H1 (cell line): ENCODE measurements at regions not wholly inside any gene's neighbourhood (a gene's known extent, or its start where the extent isn't known, plus 50 kb on each side); places are given as distances from the start of the nearest gene placed in this dataset.

ENCODE experiments used
- CTCF ChIA-PET: fragments of 300-600 bp; sonication (Branson Sonifier 250); formaldehyde crosslinking; loops from one replicate; lab custom pipeline; 2021; ENCODE audit not compliant: partially characterized antibody; lab: Charles Lee
- POLR2A ChIA-PET: fragments of 300-600 bp; sonication (Branson Sonifier 250); formaldehyde crosslinking; loops from one replicate; lab custom pipeline; 2021; ENCODE audit warnings: inconsistent platforms; ENCODE audit not compliant: partially characterized antibody; lab: Charles Lee
- DNase-seq, 2 experiments: peaks; one replicate each; pipeline versions ENCODE4 v3.0.0 to v3.0.0-alpha.2; 2010 to 2022; ENCODE audit warnings: low spot score in 2 of 2, low read depth in 1 of 2, mixed read lengths in 1 of 2
- FAIRE-seq: peaks from 2 replicates; lab custom pipeline; 2011; peaks lifted over from hg19 to GRCh38; lab: Jason Lieb, UNC
- H2AFZ ChIP-seq: 2 replicates; pipeline ENCODE4 v1.8.1; 2012; ENCODE audit warnings: low read length, inconsistent platforms
- H2AK5ac ChIP-seq: 2 replicates; pipeline ENCODE4 v1.6.1; 2013; ENCODE audit warnings: low read depth, low read length
- H2BK120ac ChIP-seq: replicated peaks from 2 replicates; pipeline ENCODE3; 2013; ENCODE audit warnings: low read depth, low read length, inconsistent platforms
- H2BK12ac ChIP-seq: 2 replicates; pipeline ENCODE4 v1.6.1; 2013; ENCODE audit warnings: low read depth, low read length
- H2BK15ac ChIP-seq: 2 replicates; pipeline ENCODE4 v1.6.1; 2013; ENCODE audit warnings: low read length
- H2BK20ac ChIP-seq: 2 replicates; pipeline ENCODE4 v1.6.1; 2013; ENCODE audit warnings: low read length
- H2BK5ac ChIP-seq: 2 replicates; pipeline ENCODE4 v1.6.1; 2013; ENCODE audit warnings: low read depth, low read length
- H3K14ac ChIP-seq: 2 replicates; pipeline ENCODE4 v1.6.1; 2013; ENCODE audit warnings: inconsistent platforms; ENCODE audit not compliant: insufficient read length
- H3K18ac ChIP-seq: 2 replicates; pipeline ENCODE4 v1.6.1; 2013; ENCODE audit warnings: low read length; ENCODE audit errors: extremely low read depth
- H3K23ac ChIP-seq: 2 replicates; pipeline ENCODE4 v1.6.1; 2013; ENCODE audit warnings: inconsistent platforms; ENCODE audit not compliant: insufficient read length
- H3K23me2 ChIP-seq: 2 replicates; pipeline ENCODE4 v1.6.1; 2013; ENCODE audit warnings: low read depth, low read length
- H3K27ac ChIP-seq: 2 replicates; pipeline ENCODE4 v1.6.1; 2011; ENCODE audit warnings: low read depth, low read length, inconsistent platforms
- H3K27me3 ChIP-seq, 4 experiments: replicated peaks in 1 of 4; 1 replicate in 1 of 4; 2 replicates in 3 of 4; pipeline versions ENCODE4 v1.6.1 to v1.8.1; 2011 to 2013; ENCODE audit warnings: low read length in 3 of 4, mild to moderate bottlenecking in 3 of 4, inconsistent platforms in 2 of 4, mixed read lengths in 2 of 4, moderate library complexity in 1 of 4; ENCODE audit not compliant: control insufficient read depth in 3 of 4, insufficient read depth in 3 of 4; ENCODE audit errors: extremely low read depth in 1 of 4
- H3K36me3 ChIP-seq, 4 experiments: 2 replicates each; pipeline versions ENCODE4 v1.6.1 to v1.8.1; 2011 to 2013; ENCODE audit warnings: mild to moderate bottlenecking in 4 of 4, low read length in 3 of 4, moderate library complexity in 2 of 4, control low read depth in 1 of 4, inconsistent platforms in 1 of 4; ENCODE audit not compliant: insufficient read depth in 4 of 4, control insufficient read depth in 2 of 4
- H3K4ac ChIP-seq: replicated peaks from 2 replicates; pipeline ENCODE3; 2013; ENCODE audit warnings: low read length, low read depth, mixed read lengths, inconsistent platforms; ENCODE audit not compliant: insufficient read length
- H3K4me1 ChIP-seq, 4 experiments: replicated peaks in 1 of 4; 1 replicate in 1 of 4; 2 replicates in 3 of 4; pipeline versions ENCODE4 v1.6.1 to v1.8.1; 2011 to 2013; ENCODE audit warnings: low read length in 3 of 4, inconsistent platforms in 2 of 4, mixed read lengths in 1 of 4; ENCODE audit not compliant: insufficient read depth in 4 of 4, control insufficient read depth in 3 of 4
- H3K4me2 ChIP-seq, 2 experiments: 2 replicates each; pipeline versions ENCODE4 v1.6.1 to v1.8.1; 2011 to 2013; ENCODE audit warnings: low read depth in 2 of 2, low read length in 2 of 2, control low read depth in 1 of 2, inconsistent platforms in 1 of 2, mild to moderate bottlenecking in 1 of 2; ENCODE audit not compliant: insufficient read depth in 1 of 2
- H3K4me3 ChIP-seq, 4 experiments: fragments of 200-600, 300-600 bp in 1 of 4; sonication (generic), shearing (Covaris generic), sonication (Bioruptor Twin) in 1 of 4; 2 replicates each; pipeline versions ENCODE4 v1.5.1 to v1.8.1; 2011 to 2016; ENCODE audit warnings: low read length in 4 of 4, low read depth in 3 of 4, control low read depth in 2 of 4, inconsistent platforms in 2 of 4, mild to moderate bottlenecking in 2 of 4, mixed read lengths in 1 of 4, moderate library complexity in 1 of 4; ENCODE audit not compliant: insufficient read depth in 2 of 4; ENCODE audit errors: extremely low read depth in 1 of 4
- H3K56ac ChIP-seq: replicated peaks from 2 replicates; pipeline ENCODE3; 2013; ENCODE audit warnings: low read depth, mild to moderate bottlenecking, mixed read lengths, low read length, inconsistent platforms; ENCODE audit not compliant: insufficient read length
- H3K79me1 ChIP-seq: 2 replicates; pipeline ENCODE4 v1.6.1; 2013; ENCODE audit warnings: low read depth, low read length, control low read depth
- H3K79me2 ChIP-seq, 2 experiments: 2 replicates each; pipeline versions ENCODE4 v1.6.1 to v1.8.1; 2012 to 2013; ENCODE audit warnings: low read length in 2 of 2, mild to moderate bottlenecking in 2 of 2, inconsistent platforms in 1 of 2; ENCODE audit not compliant: insufficient read depth in 2 of 2, control insufficient read depth in 1 of 2
- H3K9ac ChIP-seq, 4 experiments: replicated peaks in 1 of 4; 1 replicate in 1 of 4; 2 replicates in 3 of 4; pipeline versions ENCODE4 v1.6.1 to v1.8.1; 2011 to 2013; ENCODE audit warnings: low read depth in 3 of 4, low read length in 3 of 4, control low read depth in 2 of 4, mild to moderate bottlenecking in 2 of 4, moderate library complexity in 2 of 4, inconsistent platforms in 1 of 4; ENCODE audit errors: extremely low read depth in 1 of 4
- H3K9me3 ChIP-seq, 2 experiments: 2 replicates each; pipeline versions ENCODE4 v1.6.1 to v1.8.1; 2012 to 2013; ENCODE audit warnings: mild to moderate bottlenecking in 2 of 2, moderate library complexity in 2 of 2, control low read depth in 1 of 2, inconsistent platforms in 1 of 2, low read depth in 1 of 2, low read length in 1 of 2, mixed read lengths in 1 of 2; ENCODE audit not compliant: insufficient read depth in 2 of 2
- H4K20me1 ChIP-seq, 2 experiments: replicated peaks in 1 of 2; 2 replicates each; pipeline versions ENCODE3 to v1.8.1; 2011 to 2013; ENCODE audit warnings: inconsistent platforms in 2 of 2, low read length in 2 of 2, mild to moderate bottlenecking in 1 of 2; ENCODE audit not compliant: insufficient read depth in 2 of 2, control insufficient read depth in 1 of 2
- H4K5ac ChIP-seq: 2 replicates; pipeline ENCODE4 v1.6.1; 2013; ENCODE audit warnings: low read length, low read depth, mixed read lengths, inconsistent platforms; ENCODE audit not compliant: insufficient read length
- H4K8ac ChIP-seq: 2 replicates; pipeline ENCODE4 v1.8.0; 2013; ENCODE audit warnings: mild to moderate bottlenecking, moderate library complexity, low read length, inconsistent platforms; ENCODE audit not compliant: insufficient read depth; ENCODE audit errors: extremely low read depth
- H4K91ac ChIP-seq: replicated peaks from 2 replicates; pipeline ENCODE3; 2013; ENCODE audit warnings: low read length, mixed read lengths, inconsistent platforms; ENCODE audit not compliant: insufficient read length
- EZH2 ChIP-seq: fragments of 200-600 bp; sonication (generic); IDR thresholded peaks from 2 replicates; pipeline ENCODE4 v1.7.1; 2012; ENCODE audit warnings: low read depth, mild to moderate bottlenecking, moderate library complexity, low read length, inconsistent platforms; ENCODE audit not compliant: severe bottlenecking
- FOSL1 ChIP-seq: IDR thresholded peaks from 2 replicates; pipeline ENCODE4 v1.6.1; 2011; ENCODE audit warnings: mild to moderate bottlenecking, low read depth, low read length, moderate library complexity; ENCODE audit not compliant: insufficient read depth
- KDM1A ChIP-seq: fragments of 200-600, 300-600 bp; sonication (generic); IDR thresholded peaks from 2 replicates; pipeline ENCODE4 v1.7.1; 2016; ENCODE audit warnings: mild to moderate bottlenecking, low read length, borderline replicate concordance
- MAX ChIP-seq: IDR thresholded peaks from 2 replicates; pipeline ENCODE4 v1.6.1; 2012; ENCODE audit warnings: inconsistent platforms
- NRF1 ChIP-seq: IDR thresholded peaks from 2 replicates; pipeline ENCODE4 v1.6.1; 2011; ENCODE audit warnings: mild to moderate bottlenecking, low read depth, low read length, improper control_type of control experiment
- SRF ChIP-seq: IDR thresholded peaks from 2 replicates; pipeline ENCODE4 v1.6.1; 2011; ENCODE audit warnings: mild to moderate bottlenecking, low read depth, low read length, moderate library complexity
- WGBS, 2 experiments: shearing (Covaris generic) in 1 of 2; methylation state at CpG; one replicate each; pipeline versions ENCODE4 v1.1.6 to v1.1.7; 2013 to 2015; ENCODE audit warnings: low lambda C conversion rate in 2 of 2, mixed read lengths in 2 of 2, inconsistent platforms in 1 of 2, low coverage in 1 of 2, missing lambda C conversion rate in 1 of 2; ENCODE audit not compliant: insufficient replicate concordance in 2 of 2, insufficient coverage in 1 of 2, insufficient read length in 1 of 2; ENCODE audit errors: extremely low coverage in 1 of 2, missing lambda C conversion rate in 1 of 2; 5-methylcytosine and 5-hydroxymethylcytosine counted together

- Histone ChIP-seq H3K4me2 (no peak overlapping the region), H3K79me2 (no peaks in the 10 kb centered on the region), H3K27ac (no peak overlapping the region), H2BK20ac (no peak overlapping the region), H3K79me1 (no peaks in the 10 kb centered on the region), H2BK12ac (no peak overlapping the region), H4K5ac (no peak overlapping the region), H3K18ac (no peak overlapping the region), H3K36me3 (no peaks in the 10 kb centered on the region), H4K20me1 (no peaks in the 10 kb centered on the region), H3K23me2 (no peaks in the 10 kb centered on the region), H3K4ac (no peak overlapping the region), H3K23ac (no peak overlapping the region), H3K9me3 (no peaks in the 10 kb centered on the region), H3K4me3 (no peak overlapping the region), H2BK5ac (no peak overlapping the region), H3K27me3 (peaks cover 0 to 1% (median 0%) of the 10 kb centered on the region in 4 experiments; a peak in 1 of 7 replicates), H3K9ac (no peak overlapping the region), H2BK15ac (no peak overlapping the region), H4K8ac (no peak overlapping the region), H2AK5ac (no peak overlapping the region), H3K4me1 (no peaks in the 10 kb centered on the region), H3K56ac (no peak overlapping the region), H2BK120ac (no peak overlapping the region), H4K91ac (no peak overlapping the region), H2AFZ (no peak overlapping the region), H3K14ac (no peak overlapping the region)
- 86% methylated on average over 4 of the region's 4 CpGs; no CpG with 5 or more reads in 1 of the 2 experiments for WGBS, 2 experiments
- FAIRE-seq, result no peak
- ChIA-PET CTCF (interaction anchor here (0.7 to 1.4 kb wide), 3 partner anchors 10 to 22 kb away, joined by 3 read pairs; no protein-coding TSS in a partner anchor), POLR2A (interaction anchor here (1.2 kb wide), 1 partner anchor 27 kb away, joined by 3 read pairs; no protein-coding TSS in a partner anchor)
- no peak for TF ChIP-seq MAX
- no peak for TF ChIP-seq NRF1
- TF ChIP-seq EZH2, result no peak
- no peak for TF ChIP-seq SRF
- TF ChIP-seq KDM1A, result no peak
- TF ChIP-seq FOSL1, result no peak
- no peak for DNase-seq
Observed at GRCh38 chr11:121716060-121716459, 263.3 kb upstream of the SORL1-AS1 start.
